ENCODE measurements at regions not wholly inside any gene's neighbourhood (a gene's known extent, or its start where the extent isn't known, plus 50 kb on each side); places are given as distances from the start of the nearest gene placed in this dataset.
A peak's percentile ranks its signal among the peaks of the same experiment; 100 is the strongest.

GRCh38 chr3:148162132-148162531 is 535.6 kb upstream of the AGTR1 start:
- no peak for DNase-seq (ENCODE audit: low read depth)

GRCh38 chr3:148168347-148168746 is 529.4 kb upstream of the AGTR1 start:
- DNase-seq (ENCODE audit: low read depth) = no peak

GRCh38 chr3:148173851-148174250 is 523.9 kb upstream of the AGTR1 start:
- DNase-seq (ENCODE audit: low read depth) = no peak

- DNase-seq (ENCODE audit: low read depth) = no peak
Measured at GRCh38 chr3:148175214-148175613, 522.5 kb upstream of the AGTR1 start.

DNA sequence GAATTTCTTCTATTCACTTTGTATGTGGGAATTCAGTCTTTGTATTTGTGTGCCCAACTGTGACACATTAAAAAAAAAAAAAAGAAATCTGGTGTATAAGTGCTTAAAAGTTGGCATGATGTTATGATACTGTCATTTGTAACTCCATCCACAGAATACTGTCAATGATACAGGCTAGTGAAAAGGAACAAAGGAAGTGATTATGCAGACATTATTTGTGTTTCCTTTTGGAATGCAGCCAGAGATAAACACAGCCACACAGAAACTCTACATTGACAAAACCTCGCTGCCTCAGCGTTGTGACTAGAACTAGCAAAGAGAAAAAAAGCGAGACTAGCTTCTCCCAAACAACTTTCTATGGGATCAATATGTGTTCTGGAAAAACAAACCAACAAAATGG is 519.2 kb upstream of the AGTR1 start:
- DNase-seq (ENCODE audit: low read depth) = no peak

DNA sequence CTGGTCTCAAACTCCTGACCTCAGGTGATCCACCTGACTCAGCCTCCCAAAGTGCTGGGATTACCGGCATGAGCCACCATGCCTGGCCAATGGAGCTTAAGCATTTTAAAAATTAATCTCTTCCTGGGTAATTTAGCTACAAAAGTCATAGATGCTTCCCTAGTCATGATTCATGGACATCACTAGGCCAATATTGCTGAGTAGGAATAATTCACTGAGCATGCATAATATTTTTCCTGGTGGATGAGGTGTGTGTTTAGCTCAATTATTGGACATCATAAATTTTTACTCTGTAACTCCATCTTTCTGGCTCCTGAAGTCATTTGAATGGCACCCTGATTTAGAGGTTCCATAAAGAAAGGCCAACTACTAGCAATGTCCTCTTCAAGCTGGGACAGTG is 512.9 kb upstream of the AGTR1 start:
- no peak for DNase-seq (ENCODE audit: low read depth)

DNA sequence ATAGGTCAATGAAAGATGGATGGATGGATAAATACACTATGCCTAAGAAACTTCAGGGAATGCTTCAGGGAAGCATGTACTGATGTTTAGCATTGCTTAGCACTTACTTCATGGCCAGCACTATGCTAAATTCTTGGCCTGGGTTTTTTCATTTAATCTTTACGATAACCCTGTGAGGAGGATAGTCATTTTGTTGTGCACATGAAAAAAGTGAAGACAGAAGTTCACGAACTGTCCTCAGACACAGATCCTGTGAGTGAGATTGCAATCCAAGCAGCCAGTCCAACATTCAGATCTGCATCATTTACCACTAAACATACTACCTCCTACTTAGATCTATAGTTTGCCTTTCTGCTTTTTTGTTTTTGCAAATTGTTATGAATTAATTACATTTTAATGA is 510.8 kb upstream of the AGTR1 start:
- DNase-seq (ENCODE audit: low read depth) = no peak

GRCh38 chr3:148187296-148187695 is 510.4 kb upstream of the AGTR1 start:
- no peak for DNase-seq (ENCODE audit: low read depth)

DNA sequence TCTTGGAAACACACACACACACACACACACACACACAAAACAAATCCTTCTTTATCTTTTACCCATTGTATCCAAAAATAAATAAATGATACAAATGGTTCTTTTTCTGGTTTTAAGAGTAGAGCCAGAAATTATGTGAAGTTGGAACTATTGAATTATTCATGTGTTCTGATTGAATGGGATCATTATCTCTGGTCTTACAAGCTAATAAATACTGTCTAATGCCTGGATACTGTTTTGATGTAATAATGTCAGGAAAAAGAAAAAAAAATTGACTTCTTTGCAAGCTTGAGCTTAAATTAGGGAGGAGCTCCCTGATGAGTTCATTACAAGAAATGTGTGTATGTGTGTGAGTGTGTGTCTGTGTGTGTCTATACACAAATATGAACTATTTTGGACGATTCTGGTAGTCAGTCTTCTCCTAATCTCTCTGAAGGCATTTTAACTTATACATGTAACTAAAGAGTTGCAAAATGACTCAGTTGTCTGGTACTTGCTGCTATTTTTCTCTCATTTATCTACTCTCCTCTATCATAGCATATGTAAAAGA is 507.2 kb upstream of the AGTR1 start:
- DNase-seq (ENCODE audit: low read depth) = no peak

- DNase-seq (ENCODE audit: low read depth) = no peak
Measured at GRCh38 chr3:148191966-148192365, 505.7 kb upstream of the AGTR1 start.

- DNase-seq (ENCODE audit: low read depth) = no peak
Measured at GRCh38 chr3:148197061-148197460, 500.6 kb upstream of the AGTR1 start.

- DNase-seq (ENCODE audit: low read depth) = no peak
Measured at GRCh38 chr3:148202386-148202785, 495.3 kb upstream of the AGTR1 start.

- DNase-seq (ENCODE audit: low read depth) = peak; percentile 14
Measured at GRCh38 chr3:148203297-148204010, 494.2 kb upstream of the AGTR1 start.

GRCh38 chr3:148204131-148204530 is 493.6 kb upstream of the AGTR1 start:
- DNase-seq (ENCODE audit: low read depth) = no peak

DNA sequence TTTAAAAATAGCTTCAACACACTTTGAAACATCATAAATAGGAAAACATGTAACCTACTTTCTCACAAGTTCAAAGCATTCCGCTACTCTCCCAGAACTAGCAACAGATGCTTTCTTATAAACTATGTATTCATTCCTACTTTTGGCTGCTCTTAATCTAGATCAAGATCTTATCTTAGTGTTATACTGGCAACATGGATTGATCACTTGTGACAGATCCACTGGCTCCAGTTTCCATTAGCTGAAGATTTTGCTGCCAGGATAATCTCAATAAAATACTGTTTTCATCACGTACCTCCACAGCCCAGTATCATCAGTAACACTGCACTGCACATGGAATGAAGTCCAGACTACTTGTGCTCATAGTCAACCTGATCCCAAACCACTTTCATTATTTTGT is 491.7 kb upstream of the AGTR1 start:
- DNase-seq (ENCODE audit: low read depth) = no peak

GRCh38 chr3:148206446-148206845 is 491.3 kb upstream of the AGTR1 start:
- no peak for DNase-seq (ENCODE audit: low read depth)

DNA sequence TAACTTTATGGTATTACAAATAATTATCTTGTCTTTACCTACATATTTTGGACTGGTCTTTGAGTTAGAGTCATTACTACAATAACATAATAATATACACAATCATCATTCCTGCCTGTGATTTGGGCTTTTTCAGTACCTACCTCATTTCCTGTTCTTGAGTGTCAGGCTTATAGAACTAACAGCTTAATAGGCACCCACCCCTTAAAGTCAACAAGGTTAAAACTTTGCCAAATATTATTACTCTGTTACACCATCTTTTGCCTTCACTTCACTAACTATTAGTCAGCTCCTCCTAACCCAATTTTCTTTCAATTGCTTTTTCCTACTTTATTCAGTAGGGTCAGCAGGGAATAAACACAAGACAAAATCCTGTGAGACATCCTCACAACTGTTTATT is 488.7 kb upstream of the AGTR1 start:
- no peak for DNase-seq (ENCODE audit: low read depth)

- DNase-seq (ENCODE audit: low read depth) = peak; percentile 26
Measured at GRCh38 chr3:148211725-148212124, 486.0 kb upstream of the AGTR1 start.

DNA sequence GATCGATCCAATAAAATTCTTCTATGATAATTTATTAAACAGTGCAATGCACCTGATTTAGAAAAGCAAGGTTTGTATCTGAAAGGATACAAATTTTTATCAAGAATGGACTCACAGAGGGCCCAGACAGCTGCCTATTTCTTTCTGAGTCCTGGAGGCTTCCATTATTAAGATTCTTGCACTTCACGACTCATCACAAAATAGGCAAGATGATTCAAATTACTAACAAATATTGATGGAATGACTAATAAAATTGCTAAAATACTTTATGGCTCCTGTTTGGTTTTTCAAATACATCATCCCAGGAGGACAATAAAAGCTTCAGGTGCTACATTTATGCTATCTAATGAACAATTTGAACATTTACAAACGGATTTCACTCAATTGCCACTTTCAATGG is 483.0 kb upstream of the AGTR1 start:
- DNase-seq (ENCODE audit: low read depth) = no peak

GRCh38 chr3:148217317-148217716 is 480.4 kb upstream of the AGTR1 start:
- DNase-seq (ENCODE audit: low read depth) = no peak

- no peak for DNase-seq (ENCODE audit: low read depth)
Measured at GRCh38 chr3:148218222-148218621, 479.5 kb upstream of the AGTR1 start.

GRCh38 chr3:148219999-148220398 is 477.7 kb upstream of the AGTR1 start:
- DNase-seq (ENCODE audit: low read depth) = no peak

DNA sequence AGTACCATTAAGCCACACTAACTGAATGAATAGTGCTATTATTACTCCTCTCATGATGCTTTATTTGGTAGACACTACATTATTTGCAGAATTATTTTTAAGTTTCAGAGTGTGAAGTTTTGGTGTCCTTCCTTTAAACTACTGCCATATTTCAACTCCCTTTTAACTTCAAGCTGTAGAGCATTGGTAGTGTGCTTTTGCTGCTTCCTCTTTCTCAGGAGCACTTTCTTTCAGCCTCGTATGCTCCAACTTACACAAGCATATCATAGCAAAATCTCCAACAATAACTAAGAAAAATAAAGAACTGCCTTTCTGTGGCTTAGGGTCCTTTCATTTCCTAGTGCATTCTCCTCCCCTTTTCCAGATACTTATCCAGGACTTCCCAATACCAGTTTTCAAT is 476.4 kb upstream of the AGTR1 start:
- DNase-seq (ENCODE audit: low read depth) = no peak

- DNase-seq (ENCODE audit: low read depth) = no peak
Measured at GRCh38 chr3:148223266-148223665, 474.4 kb upstream of the AGTR1 start.

Measured in HS-5 (cell line).